Neural cell (in vitro differentiated cells): ENCODE measurements at regions not wholly inside any gene's neighbourhood (a gene's known extent, or its start where the extent isn't known, plus 50 kb on each side); places are given as distances from the start of the nearest gene placed in this dataset.

ENCODE experiments used
- EP300 ChIP-seq: fragments of 450-650 bp; conservative IDR thresholded peaks from 2 replicates; pipeline ENCODE4 v1.6.1; 2014; ENCODE audit warnings: antibody characterized with exemption, mild to moderate bottlenecking, moderate library complexity; ENCODE audit not compliant: poor library complexity, severe bottlenecking
- EZH2 ChIP-seq: fragments of 200-600, 300-800 bp; shearing (Covaris generic), sonication (generic); IDR thresholded peaks from 2 replicates; pipeline ENCODE4 v1.6.1; 2014; ENCODE audit warnings: antibody characterized with exemption, low read length, borderline replicate concordance, mild to moderate bottlenecking; ENCODE audit not compliant: insufficient read depth, poor library complexity, severe bottlenecking
- MXI1 ChIP-seq: fragments of 450-650 bp; conservative IDR thresholded peaks from 2 replicates; pipeline ENCODE4 v1.6.1; 2014; ENCODE audit warnings: antibody characterized with exemption, mild to moderate bottlenecking; ENCODE audit not compliant: poor library complexity, severe bottlenecking
- POLR2AphosphoS5 ChIP-seq: IDR thresholded peaks from 2 replicates; pipeline ENCODE4 v1.6.1; 2012
- SMC3 ChIP-seq: fragments of 450-650 bp; conservative IDR thresholded peaks from 2 replicates; pipeline ENCODE4 v1.6.1; 2014; ENCODE audit warnings: antibody characterized with exemption, mild to moderate bottlenecking, moderate library complexity; ENCODE audit not compliant: poor library complexity
- TF ChIP-seq, protein P1 (sequence below): fragments of 450-650 bp; IDR thresholded peaks from 2 replicates; pipeline ENCODE4 v1.5.1; 2014; ENCODE audit warnings: antibody characterized with exemption, mild to moderate bottlenecking, moderate library complexity; ENCODE audit not compliant: poor library complexity, severe bottlenecking
- TF ChIP-seq, protein P2 (sequence below): IDR thresholded peaks from 2 replicates; pipeline ENCODE4 v1.6.1; 2012; ENCODE audit warnings: borderline replicate concordance

- TF ChIP-seq, protein P1, sequence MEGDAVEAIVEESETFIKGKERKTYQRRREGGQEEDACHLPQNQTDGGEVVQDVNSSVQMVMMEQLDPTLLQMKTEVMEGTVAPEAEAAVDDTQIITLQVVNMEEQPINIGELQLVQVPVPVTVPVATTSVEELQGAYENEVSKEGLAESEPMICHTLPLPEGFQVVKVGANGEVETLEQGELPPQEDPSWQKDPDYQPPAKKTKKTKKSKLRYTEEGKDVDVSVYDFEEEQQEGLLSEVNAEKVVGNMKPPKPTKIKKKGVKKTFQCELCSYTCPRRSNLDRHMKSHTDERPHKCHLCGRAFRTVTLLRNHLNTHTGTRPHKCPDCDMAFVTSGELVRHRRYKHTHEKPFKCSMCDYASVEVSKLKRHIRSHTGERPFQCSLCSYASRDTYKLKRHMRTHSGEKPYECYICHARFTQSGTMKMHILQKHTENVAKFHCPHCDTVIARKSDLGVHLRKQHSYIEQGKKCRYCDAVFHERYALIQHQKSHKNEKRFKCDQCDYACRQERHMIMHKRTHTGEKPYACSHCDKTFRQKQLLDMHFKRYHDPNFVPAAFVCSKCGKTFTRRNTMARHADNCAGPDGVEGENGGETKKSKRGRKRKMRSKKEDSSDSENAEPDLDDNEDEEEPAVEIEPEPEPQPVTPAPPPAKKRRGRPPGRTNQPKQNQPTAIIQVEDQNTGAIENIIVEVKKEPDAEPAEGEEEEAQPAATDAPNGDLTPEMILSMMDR: no peak
- TF ChIP-seq, protein P2, sequence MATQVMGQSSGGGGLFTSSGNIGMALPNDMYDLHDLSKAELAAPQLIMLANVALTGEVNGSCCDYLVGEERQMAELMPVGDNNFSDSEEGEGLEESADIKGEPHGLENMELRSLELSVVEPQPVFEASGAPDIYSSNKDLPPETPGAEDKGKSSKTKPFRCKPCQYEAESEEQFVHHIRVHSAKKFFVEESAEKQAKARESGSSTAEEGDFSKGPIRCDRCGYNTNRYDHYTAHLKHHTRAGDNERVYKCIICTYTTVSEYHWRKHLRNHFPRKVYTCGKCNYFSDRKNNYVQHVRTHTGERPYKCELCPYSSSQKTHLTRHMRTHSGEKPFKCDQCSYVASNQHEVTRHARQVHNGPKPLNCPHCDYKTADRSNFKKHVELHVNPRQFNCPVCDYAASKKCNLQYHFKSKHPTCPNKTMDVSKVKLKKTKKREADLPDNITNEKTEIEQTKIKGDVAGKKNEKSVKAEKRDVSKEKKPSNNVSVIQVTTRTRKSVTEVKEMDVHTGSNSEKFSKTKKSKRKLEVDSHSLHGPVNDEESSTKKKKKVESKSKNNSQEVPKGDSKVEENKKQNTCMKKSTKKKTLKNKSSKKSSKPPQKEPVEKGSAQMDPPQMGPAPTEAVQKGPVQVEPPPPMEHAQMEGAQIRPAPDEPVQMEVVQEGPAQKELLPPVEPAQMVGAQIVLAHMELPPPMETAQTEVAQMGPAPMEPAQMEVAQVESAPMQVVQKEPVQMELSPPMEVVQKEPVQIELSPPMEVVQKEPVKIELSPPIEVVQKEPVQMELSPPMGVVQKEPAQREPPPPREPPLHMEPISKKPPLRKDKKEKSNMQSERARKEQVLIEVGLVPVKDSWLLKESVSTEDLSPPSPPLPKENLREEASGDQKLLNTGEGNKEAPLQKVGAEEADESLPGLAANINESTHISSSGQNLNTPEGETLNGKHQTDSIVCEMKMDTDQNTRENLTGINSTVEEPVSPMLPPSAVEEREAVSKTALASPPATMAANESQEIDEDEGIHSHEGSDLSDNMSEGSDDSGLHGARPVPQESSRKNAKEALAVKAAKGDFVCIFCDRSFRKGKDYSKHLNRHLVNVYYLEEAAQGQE: no peak
- TF ChIP-seq POLR2AphosphoS5 (no peak), SMC3 (no peak), MXI1 (no peak), EZH2 (no peak), EP300 (no peak)
Observed at GRCh38 chr4:18559492-18559891, 537.9 kb upstream of the LCORL start.
